IMR-90 (cell line): ENCODE measurements at regions not wholly inside any gene's neighbourhood (a gene's known extent, or its start where the extent isn't known, plus 50 kb on each side); places are given as distances from the start of the nearest gene placed in this dataset.

Experiments used
- ATAC-seq: fragments of 200-7000 bp; cut with Tn5 transposase; 2 replicates; pipeline ENCODE4 v1.9.1; 2020; ENCODE audit warnings: low read depth, mild to moderate bottlenecking, moderate library complexity
- BruUV-seq: library from RNA; stranded (reverse); fragments of 400-500 nt; replicated peaks from 2 replicates; lab custom pipeline; 2021; lab: Mats Ljungman, UMichigan
- CTCF ChIA-PET: fragments of 300-600 bp; formaldehyde crosslinking; extraction: SDS; loops from one replicate; lab custom pipeline; 2021; ENCODE audit warnings: antibody characterized with exemption; lab: Yijun Ruan, JAX
- POLR2A ChIA-PET: fragments of 300-600 bp; sonication (Branson Sonifier 250); formaldehyde crosslinking; loops from one replicate; lab custom pipeline; 2022; ENCODE audit warnings: antibody characterized with exemption; ENCODE audit not compliant: unreplicated experiment; lab: Charles Lee
- DNase-seq: peaks from one replicate; pipeline ENCODE4 v3.0.0; 2013
- H2AFZ ChIP-seq: replicated peaks from 2 replicates; pipeline ENCODE3; 2013; ENCODE audit warnings: low read length, mild to moderate bottlenecking; ENCODE audit not compliant: poor library complexity
- H2AK5ac ChIP-seq: 2 replicates; pipeline ENCODE4 v1.6.1; 2013; ENCODE audit warnings: low read depth, low read length, inconsistent platforms
- H2AK9ac ChIP-seq: replicated peaks from 2 replicates; pipeline ENCODE3; 2013; ENCODE audit warnings: mild to moderate bottlenecking, low read depth, low read length, moderate library complexity; ENCODE audit not compliant: poor library complexity
- H2BK120ac ChIP-seq: 2 replicates; pipeline ENCODE4 v1.6.1; 2013; ENCODE audit warnings: low read depth, low read length, inconsistent platforms
- H2BK15ac ChIP-seq: 3 replicates; pipeline ENCODE4 v1.6.1; 2013; ENCODE audit warnings: low read depth, low read length, inconsistent platforms
- H2BK20ac ChIP-seq: 2 replicates; pipeline ENCODE4 v1.6.1; 2013; ENCODE audit warnings: low read depth, mild to moderate bottlenecking, inconsistent platforms, low read length, moderate library complexity
- H2BK5ac ChIP-seq: 2 replicates; pipeline ENCODE4 v1.6.1; 2013; ENCODE audit warnings: mild to moderate bottlenecking, low read depth, low read length, inconsistent platforms; ENCODE audit not compliant: poor library complexity, severe bottlenecking
- H3K14ac ChIP-seq: replicated peaks from 2 replicates; pipeline ENCODE4 v1.6.1; 2013; ENCODE audit warnings: low read depth, low read length, inconsistent platforms
- H3K18ac ChIP-seq: 2 replicates; pipeline ENCODE4 v1.6.1; 2013; ENCODE audit warnings: low read depth, low read length, control low read depth
- H3K23ac ChIP-seq: 2 replicates; pipeline ENCODE4 v1.6.1; 2013; ENCODE audit warnings: low read depth, low read length, inconsistent platforms
- H3K27ac ChIP-seq: 2 replicates; pipeline ENCODE4 v1.5.1; 2013; ENCODE audit warnings: mild to moderate bottlenecking, control low read depth, low read length; ENCODE audit not compliant: insufficient read depth
- H3K27me3 ChIP-seq: 2 replicates; pipeline ENCODE4 v1.6.1; 2013; ENCODE audit warnings: low read length; ENCODE audit not compliant: control insufficient read depth, insufficient read depth
- H3K36me3 ChIP-seq: 2 replicates; pipeline ENCODE4 v1.6.1; 2013; ENCODE audit warnings: low read length, mixed read lengths; ENCODE audit not compliant: control insufficient read depth, insufficient read depth
- H3K4ac ChIP-seq: 2 replicates; pipeline ENCODE4 v1.6.1; 2013; ENCODE audit warnings: low read depth, low read length, inconsistent platforms
- H3K4me1 ChIP-seq: 2 replicates; pipeline ENCODE4 v1.6.1; 2013; ENCODE audit warnings: low read length, mixed read lengths; ENCODE audit not compliant: control insufficient read depth, insufficient read depth
- H3K4me2 ChIP-seq: 2 replicates; pipeline ENCODE4 v1.6.1; 2013; ENCODE audit warnings: low read depth, mild to moderate bottlenecking, control low read depth, low read length, moderate library complexity
- H3K4me3 ChIP-seq: 2 replicates; pipeline ENCODE4 v1.5.1; 2013; ENCODE audit warnings: low read depth, mild to moderate bottlenecking, control low read depth, low read length, moderate library complexity; ENCODE audit not compliant: insufficient read depth
- H3K56ac ChIP-seq: 2 replicates; pipeline ENCODE4 v1.6.1; 2013; ENCODE audit warnings: low read length, inconsistent platforms; ENCODE audit not compliant: insufficient read depth; ENCODE audit errors: extremely low read depth
- H3K79me1 ChIP-seq, 2 experiments: 2 replicates each; pipeline ENCODE4 v1.6.1; 2013; ENCODE audit warnings: low read length in 2 of 2, inconsistent platforms in 1 of 2, low read depth in 1 of 2
- H3K9ac ChIP-seq: 2 replicates; pipeline ENCODE4 v1.6.1; 2013; ENCODE audit warnings: low read depth, low read length, control low read depth
- H3K9me1 ChIP-seq: 2 replicates; pipeline ENCODE4 v1.6.1; 2013; ENCODE audit warnings: low read length, inconsistent platforms; ENCODE audit not compliant: insufficient read depth
- H3K9me3 ChIP-seq: 2 replicates; pipeline ENCODE4 v1.6.1; 2013; ENCODE audit warnings: low read length; ENCODE audit not compliant: control insufficient read depth, insufficient read depth
- H4K20me1 ChIP-seq: 2 replicates; pipeline ENCODE4 v1.6.1; 2013; ENCODE audit warnings: low read length, inconsistent platforms; ENCODE audit not compliant: insufficient read depth
- H4K5ac ChIP-seq: 2 replicates; pipeline ENCODE4 v1.6.1; 2013; ENCODE audit warnings: mild to moderate bottlenecking, low read depth, low read length, control low read depth
- H4K8ac ChIP-seq, 2 experiments: 2 replicates each; pipeline ENCODE4 v1.6.1; 2013; ENCODE audit warnings: low read depth in 2 of 2, low read length in 2 of 2, control low read depth in 1 of 2, inconsistent platforms in 1 of 2
- H4K91ac ChIP-seq: 2 replicates; pipeline ENCODE4 v1.6.1; 2013; ENCODE audit warnings: low read depth, low read length, inconsistent platforms; ENCODE audit not compliant: insufficient read depth
- BHLHE40 ChIP-seq: fragments of 150-350 bp; IDR thresholded peaks from 2 replicates; pipeline ENCODE4 v1.6.1; 2016; ENCODE audit warnings: mild to moderate bottlenecking, low read depth, low read length
- CTCF ChIP-seq: conservative IDR thresholded peaks from 2 replicates; pipeline ENCODE4 v1.5.1; 2012; ENCODE audit warnings: mild to moderate bottlenecking, low read depth, low read length, improper control_type of control experiment
- FOS ChIP-seq: fragments of 150-350 bp; IDR thresholded peaks from 2 replicates; pipeline ENCODE4 v1.6.1; 2016; ENCODE audit warnings: low read depth, low read length
- MAZ ChIP-seq: IDR thresholded peaks from 2 replicates; pipeline ENCODE4 v1.6.1; 2012; ENCODE audit warnings: low read depth, mild to moderate bottlenecking, low read length, improper control_type of control experiment, moderate library complexity, borderline replicate concordance
- MXI1 ChIP-seq: IDR thresholded peaks from 2 replicates; pipeline ENCODE4 v1.6.1; 2012; ENCODE audit warnings: low read depth, mild to moderate bottlenecking, low read length, moderate library complexity, borderline replicate concordance
- NFE2L2 ChIP-seq: fragments of 150-350 bp; IDR thresholded peaks from 2 replicates; pipeline ENCODE4 v1.6.1; 2016; ENCODE audit warnings: low read depth, mild to moderate bottlenecking, low read length
- RAD21 ChIP-seq: IDR thresholded peaks from 2 replicates; pipeline ENCODE4 v1.6.1; 2012; ENCODE audit warnings: low read length, improper control_type of control experiment
- RCOR1 ChIP-seq: IDR thresholded peaks from 2 replicates; pipeline ENCODE4 v1.6.1; 2012; ENCODE audit warnings: mild to moderate bottlenecking, low read length, improper control_type of control experiment; ENCODE audit not compliant: insufficient replicate concordance
- RFX5 ChIP-seq: IDR thresholded peaks from 2 replicates; pipeline ENCODE4 v1.8.0; 2012; ENCODE audit warnings: low read depth, mild to moderate bottlenecking, low read length, moderate library complexity
- WGBS, 2 experiments: methylation state at CpG; one replicate each; pipeline versions ENCODE4 v1.1.5 to v1.1.7; 2013; ENCODE audit warnings: missing lambda C conversion rate in 2 of 2; ENCODE audit not compliant: insufficient read length in 1 of 2; ENCODE audit errors: extremely low coverage in 2 of 2; 5-methylcytosine and 5-hydroxymethylcytosine counted together
- dilution Hi-C: fragments of 300-500 bp; cut with HindIII; formaldehyde crosslinking; loops from one replicate; pipeline ENCODE4 v1.14.3; 2018; ENCODE audit warnings: low sequenced_read_pairs; ENCODE audit not compliant: unreplicated experiment
- in situ Hi-C: fragments of 300-500 bp; cut with MboI; formaldehyde crosslinking; loops from 3 replicates; pipeline ENCODE4 v1.14.3; 2019; ENCODE audit warnings: low sequenced_read_pairs, inconsistent platforms, mixed read lengths
- intact Hi-C: fragments of 100-400 bp; cut with micrococcal nuclease; formaldehyde crosslinking; loops from 2 replicates; pipeline ENCODE4 v1.10.0; 2022

DNA sequence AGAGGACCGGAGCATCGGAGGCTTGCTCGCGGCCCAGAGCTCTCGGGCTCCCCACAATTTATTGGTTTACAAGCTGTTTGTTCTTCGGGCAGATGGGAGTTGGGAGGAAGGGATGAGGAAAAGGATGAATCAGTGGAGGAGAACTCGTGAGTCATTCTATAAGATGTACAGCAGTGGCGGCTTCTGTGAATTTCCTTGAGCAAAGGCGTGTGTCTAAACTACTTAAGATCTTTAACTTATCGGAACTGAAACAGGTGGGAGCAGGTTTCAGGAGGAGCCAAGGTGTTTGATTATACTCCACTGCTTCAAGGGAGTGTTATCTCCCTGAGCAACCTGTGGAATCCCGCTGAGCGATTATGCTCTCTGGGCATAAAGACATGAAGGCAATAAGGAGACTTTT is 50.5 kb upstream of the IBTK start:
- no peak overlapping the region for H4K8ac ChIP-seq
- no peak overlapping the region for H3K56ac ChIP-seq
- H3K79me1 ChIP-seq: no peaks in the 10 kb centered on the region
- H2BK15ac ChIP-seq: no peak overlapping the region
- no peak overlapping the region for H3K23ac ChIP-seq
- ATAC-seq: no peak
- no peaks in the 10 kb centered on the region for H3K27me3 ChIP-seq
- peak; percentile 46 for DNase-seq
- in situ Hi-C loops (no loop called here), intact Hi-C loops (no loop called here), dilution Hi-C loops (no loop called here)
- H2BK20ac ChIP-seq: no peak overlapping the region
- BruUV-seq: no TSS peak
- H2BK120ac ChIP-seq: no peak overlapping the region
- H3K9ac ChIP-seq: no peak overlapping the region
- H3K18ac ChIP-seq: no peak overlapping the region
- no peaks in the 10 kb centered on the region for H3K9me1 ChIP-seq
- no peak overlapping the region for H3K4me3 ChIP-seq
- no peak overlapping the region for H2AK9ac ChIP-seq
- H4K5ac ChIP-seq: no peak overlapping the region
- H3K4ac ChIP-seq: no peak overlapping the region
- TF ChIP-seq BHLHE40: no peak
- no peak for TF ChIP-seq RCOR1
- no peak for TF ChIP-seq MAZ
- TF ChIP-seq CTCF: no peak
- no peak for TF ChIP-seq MXI1
- no peak for TF ChIP-seq RFX5
- TF ChIP-seq FOS: no peak
- TF ChIP-seq NFE2L2: no peak
- no peak for TF ChIP-seq RAD21
- H2BK5ac ChIP-seq: no peak overlapping the region
- no peaks in the 10 kb centered on the region for H3K9me3 ChIP-seq
- no peak overlapping the region for H3K14ac ChIP-seq
- CTCF ChIA-PET: no interaction called here
- no peaks in the 10 kb centered on the region for H3K4me1 ChIP-seq
- H4K20me1 ChIP-seq: no peaks in the 10 kb centered on the region
- H3K36me3 ChIP-seq: no peaks in the 10 kb centered on the region
- no peak overlapping the region for H3K4me2 ChIP-seq
- POLR2A ChIA-PET: no interaction called here
- no peak overlapping the region for H2AFZ ChIP-seq
- H2AK5ac ChIP-seq: no peak overlapping the region
- WGBS, 2 experiments: 100% methylated on average over 1 of the region's 12 CpGs; no CpG with 5 or more reads in 1 of the 2 experiments
- no peak overlapping the region for H3K27ac ChIP-seq
- no peak overlapping the region for H4K91ac ChIP-seq
